GM19395 (cell line): ENCODE measurements at regions not wholly inside any gene's neighbourhood (a gene's known extent, or its start where the extent isn't known, plus 50 kb on each side); places are given as distances from the start of the nearest gene placed in this dataset.
"Not testable (repeated sequence)": the region's sequence is repeated elsewhere in the genome, so short reads cannot be mapped to it uniquely, and the experiment has no call there.

Source experiments
- ATAC-seq: cut with Tn5 transposase; IDR thresholded peaks from one replicate; pipeline ENCODE4 v1.9.1; 2021; ENCODE audit warnings: mild to moderate bottlenecking, moderate library complexity; ENCODE audit not compliant: unreplicated experiment

GRCh38 chr2:129192841-129193253 is 786.6 kb upstream of the RAB6C start:
- no peak for ATAC-seq

- no peak for ATAC-seq
These were observed 785.5 kb upstream of the RAB6C start for GRCh38 chr2:129193961-129194360.

- no peak for ATAC-seq
These were observed 780.0 kb upstream of the RAB6C start for GRCh38 chr2:129199501-129199900.

GRCh38 chr2:129201696-129202095 is 777.8 kb upstream of the RAB6C start:
- ATAC-seq, result no peak

- ATAC-seq, result no peak
These were observed 776.1 kb upstream of the RAB6C start for GRCh38 chr2:129203331-129203730.

- ATAC-seq, result not testable (repeated sequence)
These were observed 774.9 kb upstream of the RAB6C start for GRCh38 chr2:129204581-129204980.

- no peak for ATAC-seq
These were observed 774.3 kb upstream of the RAB6C start for GRCh38 chr2:129205176-129205575.

- ATAC-seq, result no peak
These were observed 773.7 kb upstream of the RAB6C start for GRCh38 chr2:129205766-129206165.

GRCh38 chr2:129212299-129212958 is 767.0 kb upstream of the RAB6C start:
- no peak for ATAC-seq

- no peak for ATAC-seq
These were observed 755.4 kb upstream of the RAB6C start for GRCh38 chr2:129224022-129224421.

GRCh38 chr2:129224486-129224885 is 755.0 kb upstream of the RAB6C start:
- ATAC-seq, result no peak

- ATAC-seq, result no peak
These were observed 750.3 kb upstream of the RAB6C start for GRCh38 chr2:129229196-129229595.

- ATAC-seq, result no peak
These were observed 749.5 kb upstream of the RAB6C start for GRCh38 chr2:129229830-129230441.

GRCh38 chr2:129231924-129232323 is 747.5 kb upstream of the RAB6C start:
- ATAC-seq, result no peak

GRCh38 chr2:129233166-129233565 is 746.3 kb upstream of the RAB6C start:
- ATAC-seq, result no peak

- no peak for ATAC-seq
These were observed 745.6 kb upstream of the RAB6C start for GRCh38 chr2:129233751-129234406.

GRCh38 chr2:129236601-129237000 is 742.9 kb upstream of the RAB6C start:
- ATAC-seq, result no peak

- ATAC-seq, result no peak
These were observed 741.3 kb upstream of the RAB6C start for GRCh38 chr2:129237966-129238725.

- ATAC-seq, result no peak
These were observed 740.3 kb upstream of the RAB6C start for GRCh38 chr2:129239141-129239540.

GRCh38 chr2:129240061-129240460 is 739.4 kb upstream of the RAB6C start:
- no peak for ATAC-seq

- no peak for ATAC-seq
These were observed 737.2 kb upstream of the RAB6C start for GRCh38 chr2:129242269-129242668.

- no peak for ATAC-seq
These were observed 731.7 kb upstream of the RAB6C start for GRCh38 chr2:129247751-129248150.
